ENCODE measurements at regions not wholly inside any gene's neighbourhood (a gene's known extent, or its start where the extent isn't known, plus 50 kb on each side); places are given as distances from the start of the nearest gene placed in this dataset.

DNA sequence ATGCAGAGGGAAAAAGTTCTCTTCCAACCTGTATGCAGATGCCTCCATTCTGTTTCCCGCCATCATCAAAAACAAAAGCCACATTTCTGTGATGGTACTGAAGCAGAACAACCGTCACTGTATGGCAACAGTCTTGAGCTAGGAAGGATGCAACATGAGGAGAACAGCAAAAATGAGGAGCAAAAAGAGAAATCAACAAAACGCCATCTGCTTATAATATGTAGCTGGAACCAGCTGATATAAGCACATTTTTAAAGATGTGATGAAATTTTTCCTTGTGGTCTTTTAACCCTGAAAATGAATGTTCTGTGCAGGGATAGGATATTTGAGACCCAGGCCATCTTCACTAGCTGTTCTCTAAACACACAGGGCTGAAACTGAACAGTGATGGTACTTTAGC is 287.0 kb downstream of the ZIC4 start:
- no peak overlapping the region for H4K8ac ChIP-seq (ENCODE audit: low read depth in 2 of 2, low read length in 2 of 2)
- H3K27ac ChIP-seq (ENCODE audit: insufficient read depth, low read length) = no peak overlapping the region
- no peaks in the 10 kb centered on the region for H3K27me3 ChIP-seq (ENCODE audit: control insufficient read depth, insufficient read depth, low read length)
- no peak overlapping the region for H4K5ac ChIP-seq (ENCODE audit: low read depth, low read length)
- TF ChIP-seq MAFK (IDR thresholded peaks at IDR 0.05; ENCODE audit: low read depth, low read length) (no peak), BHLHE40 (IDR thresholded peaks at IDR 0.05; ENCODE audit: low read depth, low read length) (no peak), NFE2L2 (IDR thresholded peaks at IDR 0.05; ENCODE audit: low read depth, low read length) (no peak), POLR2A (IDR thresholded peaks at IDR 0.05; ENCODE audit: low read depth, low read length) (no peak), SMC3 (IDR thresholded peaks at IDR 0.05; ENCODE audit: low read depth, low read length) (no peak), RCOR1 (IDR thresholded peaks at IDR 0.05; ENCODE audit: insufficient replicate concordance, low read length) (no peak), MAZ (IDR thresholded peaks at IDR 0.05; ENCODE audit: borderline replicate concordance, low read depth, low read length) (no peak), MXI1 (IDR thresholded peaks at IDR 0.05; ENCODE audit: borderline replicate concordance, low read depth, low read length) (no peak), RAD21 (IDR thresholded peaks at IDR 0.05; ENCODE audit: low read length) (no peak)
- TF ChIP-seq, protein P1, sequence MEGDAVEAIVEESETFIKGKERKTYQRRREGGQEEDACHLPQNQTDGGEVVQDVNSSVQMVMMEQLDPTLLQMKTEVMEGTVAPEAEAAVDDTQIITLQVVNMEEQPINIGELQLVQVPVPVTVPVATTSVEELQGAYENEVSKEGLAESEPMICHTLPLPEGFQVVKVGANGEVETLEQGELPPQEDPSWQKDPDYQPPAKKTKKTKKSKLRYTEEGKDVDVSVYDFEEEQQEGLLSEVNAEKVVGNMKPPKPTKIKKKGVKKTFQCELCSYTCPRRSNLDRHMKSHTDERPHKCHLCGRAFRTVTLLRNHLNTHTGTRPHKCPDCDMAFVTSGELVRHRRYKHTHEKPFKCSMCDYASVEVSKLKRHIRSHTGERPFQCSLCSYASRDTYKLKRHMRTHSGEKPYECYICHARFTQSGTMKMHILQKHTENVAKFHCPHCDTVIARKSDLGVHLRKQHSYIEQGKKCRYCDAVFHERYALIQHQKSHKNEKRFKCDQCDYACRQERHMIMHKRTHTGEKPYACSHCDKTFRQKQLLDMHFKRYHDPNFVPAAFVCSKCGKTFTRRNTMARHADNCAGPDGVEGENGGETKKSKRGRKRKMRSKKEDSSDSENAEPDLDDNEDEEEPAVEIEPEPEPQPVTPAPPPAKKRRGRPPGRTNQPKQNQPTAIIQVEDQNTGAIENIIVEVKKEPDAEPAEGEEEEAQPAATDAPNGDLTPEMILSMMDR (conservative IDR thresholded peaks at IDR 0.05; ENCODE audit: low read depth, low read length) = no peak
- TF ChIP-seq, protein P2, sequence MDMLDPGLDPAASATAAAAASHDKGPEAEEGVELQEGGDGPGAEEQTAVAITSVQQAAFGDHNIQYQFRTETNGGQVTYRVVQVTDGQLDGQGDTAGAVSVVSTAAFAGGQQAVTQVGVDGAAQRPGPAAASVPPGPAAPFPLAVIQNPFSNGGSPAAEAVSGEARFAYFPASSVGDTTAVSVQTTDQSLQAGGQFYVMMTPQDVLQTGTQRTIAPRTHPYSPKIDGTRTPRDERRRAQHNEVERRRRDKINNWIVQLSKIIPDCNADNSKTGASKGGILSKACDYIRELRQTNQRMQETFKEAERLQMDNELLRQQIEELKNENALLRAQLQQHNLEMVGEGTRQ (IDR thresholded peaks at IDR 0.05; ENCODE audit: low read depth, low read length) = no peak
- no peak overlapping the region for H3K4me3 ChIP-seq (ENCODE audit: insufficient read depth, low read depth, low read length)
- dilution Hi-C loops (cut with HindIII; ENCODE audit: low sequenced_read_pairs, unreplicated experiment) = no loop called here
- POLR2A ChIA-PET (ENCODE audit: unreplicated experiment) = no interaction called here
- no peak overlapping the region for H4K91ac ChIP-seq (ENCODE audit: insufficient read depth, low read depth, low read length)
- in situ Hi-C loops (cut with MboI; ENCODE audit: low sequenced_read_pairs) = no loop called here
- H2AK9ac ChIP-seq (replicated peaks; ENCODE audit: low read depth, low read length, poor library complexity) = no peak overlapping the region
- H2BK120ac ChIP-seq (ENCODE audit: low read depth, low read length) = no peak overlapping the region
- H3K56ac ChIP-seq (ENCODE audit: extremely low read depth, insufficient read depth, low read length) = no peak overlapping the region
- no peaks in the 10 kb centered on the region for H4K20me1 ChIP-seq (ENCODE audit: insufficient read depth, low read length)
- H2BK15ac ChIP-seq (ENCODE audit: low read depth, low read length) = no peak overlapping the region
- ATAC-seq (ENCODE audit: low read depth) (no peak), DNase-seq (no peak)
- no CpG with 5 or more reads among the region's 3 CpGs for WGBS, 2 experiments (ENCODE audit: extremely low coverage in 2 of 2, insufficient read length in 1 of 2)
- CTCF ChIA-PET = interaction anchor here (1.8 kb wide), 1 partner anchor 73 kb away, joined by 8 read pairs; no protein-coding TSS in a partner anchor
- intact Hi-C loops (cut with micrococcal nuclease) = no loop called here
- H3K9me3 ChIP-seq (ENCODE audit: control insufficient read depth, insufficient read depth, low read length) = no peaks in the 10 kb centered on the region
- no peak overlapping the region for H3K4ac ChIP-seq (ENCODE audit: low read depth, low read length)
- H3K4me2 ChIP-seq (ENCODE audit: low read depth, low read length) = no peak overlapping the region
- no peaks in the 10 kb centered on the region for H3K9me1 ChIP-seq (ENCODE audit: insufficient read depth, low read length)
- no TSS peak for BruUV-seq (replicated peaks)
- H3K9ac ChIP-seq (ENCODE audit: low read depth, low read length) = no peak overlapping the region
- no peak overlapping the region for H3K23ac ChIP-seq (ENCODE audit: low read depth, low read length)
- no peak overlapping the region for H2AK5ac ChIP-seq (ENCODE audit: low read depth, low read length)
- H3K79me1 ChIP-seq (ENCODE audit: low read depth in 1 of 2, low read length in 2 of 2) = no peaks in the 10 kb centered on the region
- no peaks in the 10 kb centered on the region for H3K36me3 ChIP-seq (ENCODE audit: control insufficient read depth, insufficient read depth, low read length)
- H2AFZ ChIP-seq (replicated peaks; ENCODE audit: low read length, poor library complexity) = no peak overlapping the region
- no peaks in the 10 kb centered on the region for H3K4me1 ChIP-seq (ENCODE audit: control insufficient read depth, insufficient read depth, low read length)
- no peak overlapping the region for H3K18ac ChIP-seq (ENCODE audit: low read depth, low read length)
- H2BK5ac ChIP-seq (ENCODE audit: low read depth, low read length, poor library complexity, severe bottlenecking) = no peak overlapping the region
- H2BK20ac ChIP-seq (ENCODE audit: low read depth, low read length) = no peak overlapping the region
- H3K14ac ChIP-seq (replicated peaks; ENCODE audit: low read depth, low read length) = no peak overlapping the region
